ENCODE measurements at regions not wholly inside any gene's neighbourhood (a gene's known extent, or its start where the extent isn't known, plus 50 kb on each side); places are given as distances from the start of the nearest gene placed in this dataset.
"Not testable (repeated sequence)": the region's sequence is repeated elsewhere in the genome, so short reads cannot be mapped to it uniquely, and the experiment has no call there.

- no peak for DNase-seq
These were observed 172.8 kb downstream of the VAPA start for GRCh38 chr18:10086458-10087210.

- no peak for DNase-seq
These were observed 174.9 kb downstream of the VAPA start for GRCh38 chr18:10088734-10089133.

- DNase-seq: no peak
These were observed 176.1 kb downstream of the VAPA start for GRCh38 chr18:10089881-10090280.

GRCh38 chr18:10090668-10091067 lies 176.9 kb downstream of the VAPA start:
- no peak for DNase-seq

- no peak for DNase-seq
These were observed 179.6 kb downstream of the VAPA start for GRCh38 chr18:10093445-10093844.

- DNase-seq: no peak
These were observed 180.3 kb downstream of the VAPA start for GRCh38 chr18:10094154-10094553.

- DNase-seq: no peak
These were observed 180.8 kb downstream of the VAPA start for GRCh38 chr18:10094655-10095054.

- DNase-seq: no peak
These were observed 181.5 kb downstream of the VAPA start for GRCh38 chr18:10095356-10095755.

- DNase-seq: no peak
These were observed 185.8 kb downstream of the VAPA start for GRCh38 chr18:10099539-10100140.

- DNase-seq: no peak
These were observed 186.4 kb downstream of the VAPA start for GRCh38 chr18:10100196-10100595.

GRCh38 chr18:10100941-10101701 lies 187.3 kb downstream of the VAPA start:
- no peak for DNase-seq

GRCh38 chr18:10101729-10102128 lies 187.9 kb downstream of the VAPA start:
- no peak for DNase-seq

GRCh38 chr18:10105118-10105517 lies 191.3 kb downstream of the VAPA start:
- not testable (repeated sequence) for DNase-seq

GRCh38 chr18:10111191-10111590 lies 197.4 kb downstream of the VAPA start:
- no peak for DNase-seq

GRCh38 chr18:10111944-10112343 lies 198.1 kb downstream of the VAPA start:
- DNase-seq: no peak

GRCh38 chr18:10113121-10114022 lies 199.6 kb downstream of the VAPA start:
- DNase-seq: no peak

- no peak for DNase-seq
These were observed 201.1 kb downstream of the VAPA start for GRCh38 chr18:10114717-10115463.

- no peak for DNase-seq
These were observed 202.8 kb downstream of the VAPA start for GRCh38 chr18:10116574-10116973.

GRCh38 chr18:10119528-10119927 lies 205.7 kb downstream of the VAPA start:
- no peak for DNase-seq

GRCh38 chr18:10119991-10120390 lies 206.2 kb downstream of the VAPA start:
- DNase-seq: no peak

GRCh38 chr18:10120622-10121021 lies 206.8 kb downstream of the VAPA start:
- no peak for DNase-seq

- no peak for DNase-seq
These were observed 207.2 kb downstream of the VAPA start for GRCh38 chr18:10121028-10121427.
